Mucosa of rectum (tissue), 2 donors: ENCODE measurements at regions not wholly inside any gene's neighbourhood (a gene's known extent, or its start where the extent isn't known, plus 50 kb on each side); places are given as distances from the start of the nearest gene placed in this dataset.

Experiments
- H3K27ac ChIP-seq, 2 donors: one replicate each; pipeline ENCODE4 v1.7.0; 2013; ENCODE audit warnings: inconsistent platforms in 2 of 2, low read depth in 2 of 2, low read length in 2 of 2
- H3K27me3 ChIP-seq, 2 donors: one replicate each; pipeline ENCODE4 v1.7.0; 2013; ENCODE audit warnings: low read length in 2 of 2; ENCODE audit not compliant: control insufficient read depth in 2 of 2, insufficient read depth in 2 of 2
- H3K36me3 ChIP-seq, 2 donors: one replicate each; pipeline ENCODE4 v1.7.0; 2013; ENCODE audit warnings: low read length in 2 of 2; ENCODE audit not compliant: control insufficient read depth in 2 of 2, insufficient read depth in 2 of 2
- H3K4me1 ChIP-seq, 2 donors: one replicate each; pipeline ENCODE4 v1.7.0; 2013; ENCODE audit warnings: low read length in 2 of 2, mild to moderate bottlenecking in 1 of 2; ENCODE audit not compliant: control insufficient read depth in 2 of 2, insufficient read depth in 2 of 2
- H3K4me3 ChIP-seq, 2 donors: one replicate each; pipeline ENCODE4 v1.7.0; 2013; ENCODE audit warnings: low read length in 2 of 2
- H3K9ac ChIP-seq, 2 donors: one replicate each; pipeline ENCODE4 v1.7.0; 2013; ENCODE audit warnings: low read length in 2 of 2, low read depth in 1 of 2, mild to moderate bottlenecking in 1 of 2
- H3K9me3 ChIP-seq, 2 donors: one replicate each; pipeline ENCODE4 v1.7.0; 2013; ENCODE audit warnings: low read length in 2 of 2; ENCODE audit not compliant: control insufficient read depth in 2 of 2
- donor health status: healthy.
- donor health status: Normal muscosa, but diverticular disease.

GRCh38 chr7:115683093-115683492 lies 347.5 kb downstream of the TFEC start:
- Histone ChIP-seq H3K36me3 (no peaks in the 10 kb centered on the region), H3K4me3 (peak overlapping the region in 1 of 2 donors; percentile 4), H3K9me3 (no peaks in the 10 kb centered on the region), H3K9ac (no peak overlapping the region), H3K4me1 (peaks cover 0 to 14% of the 10 kb centered on the region in 2 donors), H3K27me3 (no peaks in the 10 kb centered on the region), H3K27ac (peak overlapping the region in 1 of 2 donors; percentile 10)

GRCh38 chr7:115682507-115682906 lies 348.1 kb downstream of the TFEC start:
- Histone ChIP-seq H3K4me3 (no peak overlapping the region), H3K9ac (no peak overlapping the region), H3K4me1 (peaks cover 0 to 14% of the 10 kb centered on the region in 2 donors), H3K27me3 (no peaks in the 10 kb centered on the region), H3K36me3 (no peaks in the 10 kb centered on the region), H3K27ac (no peak overlapping the region), H3K9me3 (no peaks in the 10 kb centered on the region)

- H3K9me3 ChIP-seq: no peaks in the 10 kb centered on the region
- no peak overlapping the region for H3K4me3 ChIP-seq
- no peaks in the 10 kb centered on the region for H3K27me3 ChIP-seq
- H3K4me1 ChIP-seq: peaks cover 0 to 14% of the 10 kb centered on the region in 2 donors
- no peak overlapping the region for H3K9ac ChIP-seq
- H3K27ac ChIP-seq: no peak overlapping the region
- no peaks in the 10 kb centered on the region for H3K36me3 ChIP-seq
Observed at GRCh38 chr7:115680921-115681320, 349.6 kb downstream of the TFEC start.

- Histone ChIP-seq H3K27ac (no peak overlapping the region), H3K27me3 (no peaks in the 10 kb centered on the region), H3K4me1 (peaks cover 0 to 14% of the 10 kb centered on the region in 2 donors), H3K4me3 (no peak overlapping the region), H3K9me3 (no peaks in the 10 kb centered on the region), H3K9ac (no peak overlapping the region), H3K36me3 (no peaks in the 10 kb centered on the region)
Observed at GRCh38 chr7:115679976-115680375, 350.6 kb downstream of the TFEC start.

- Histone ChIP-seq H3K27me3 (no peaks in the 10 kb centered on the region), H3K36me3 (no peaks in the 10 kb centered on the region), H3K27ac (no peak overlapping the region), H3K9me3 (no peaks in the 10 kb centered on the region), H3K9ac (no peak overlapping the region), H3K4me3 (no peak overlapping the region), H3K4me1 (peaks cover 0 to 14% of the 10 kb centered on the region in 2 donors)
Observed at GRCh38 chr7:115679423-115679822, 351.1 kb downstream of the TFEC start.

GRCh38 chr7:115678086-115678982 lies 352.2 kb downstream of the TFEC start:
- no peaks in the 10 kb centered on the region for H3K9me3 ChIP-seq
- peak overlapping the region; percentile 29 to 56 for H3K27ac ChIP-seq
- H3K27me3 ChIP-seq: no peaks in the 10 kb centered on the region
- H3K36me3 ChIP-seq: no peaks in the 10 kb centered on the region
- no peak overlapping the region for H3K9ac ChIP-seq
- H3K4me3 ChIP-seq: peak overlapping the region in 1 of 2 donors; percentile 26
- H3K4me1 ChIP-seq: peaks cover 0 to 13% of the 10 kb centered on the region in 2 donors

- H3K27me3 ChIP-seq: no peaks in the 10 kb centered on the region
- no peaks in the 10 kb centered on the region for H3K36me3 ChIP-seq
- no peaks in the 10 kb centered on the region for H3K9me3 ChIP-seq
- peaks cover 0 to 8% of the 10 kb centered on the region in 2 donors for H3K4me1 ChIP-seq
- no peak overlapping the region for H3K9ac ChIP-seq
- no peak overlapping the region for H3K27ac ChIP-seq
- no peak overlapping the region for H3K4me3 ChIP-seq
Observed at GRCh38 chr7:115676707-115677106, 353.9 kb downstream of the TFEC start.

GRCh38 chr7:115676080-115676479 lies 354.5 kb downstream of the TFEC start:
- no peak overlapping the region for H3K27ac ChIP-seq
- no peaks in the 10 kb centered on the region for H3K27me3 ChIP-seq
- H3K36me3 ChIP-seq: no peaks in the 10 kb centered on the region
- H3K4me3 ChIP-seq: no peak overlapping the region
- no peaks in the 10 kb centered on the region for H3K9me3 ChIP-seq
- peaks cover 0 to 8% of the 10 kb centered on the region in 2 donors for H3K4me1 ChIP-seq
- H3K9ac ChIP-seq: no peak overlapping the region

- no peak overlapping the region for H3K9ac ChIP-seq
- H3K9me3 ChIP-seq: no peaks in the 10 kb centered on the region
- peaks cover 0 to 6% of the 10 kb centered on the region in 2 donors for H3K4me1 ChIP-seq
- no peak overlapping the region for H3K27ac ChIP-seq
- H3K27me3 ChIP-seq: no peaks in the 10 kb centered on the region
- no peak overlapping the region for H3K4me3 ChIP-seq
- H3K36me3 ChIP-seq: no peaks in the 10 kb centered on the region
Observed at GRCh38 chr7:115674467-115675024, 356.0 kb downstream of the TFEC start.

- Histone ChIP-seq H3K9ac (no peak overlapping the region), H3K9me3 (no peaks in the 10 kb centered on the region), H3K27ac (no peak overlapping the region), H3K4me3 (no peak overlapping the region), H3K27me3 (no peaks in the 10 kb centered on the region), H3K4me1 (no peaks in the 10 kb centered on the region), H3K36me3 (no peaks in the 10 kb centered on the region)
Observed at GRCh38 chr7:115672024-115672423, 358.5 kb downstream of the TFEC start.
